HFFc6 (cell line): ENCODE measurements at regions not wholly inside any gene's neighbourhood (a gene's known extent, or its start where the extent isn't known, plus 50 kb on each side); places are given as distances from the start of the nearest gene placed in this dataset.

Experiments
- DNase-seq: peaks from one replicate; pipeline ENCODE4 v3.0.0-alpha.2; 2018
- H3K27ac Mint-ChIP-seq: 2 replicates; pipeline ENCODE4 v1.8.0; 2020; ENCODE audit warnings: mild to moderate bottlenecking, mixed read lengths
- H3K27me3 Mint-ChIP-seq: 2 replicates; pipeline ENCODE4 v1.8.0; 2021; ENCODE audit warnings: mild to moderate bottlenecking, moderate library complexity, mixed read lengths; ENCODE audit not compliant: insufficient read depth
- H3K36me3 Mint-ChIP-seq: 2 replicates; pipeline ENCODE4 v1.8.0; 2021; ENCODE audit warnings: low read depth, mixed read lengths
- H3K4me1 Mint-ChIP-seq: 2 replicates; pipeline ENCODE4 v1.8.0; 2020; ENCODE audit warnings: low read depth, mixed read lengths
- H3K4me3 Mint-ChIP-seq: 2 replicates; pipeline ENCODE4 v1.8.0; 2020; ENCODE audit warnings: mild to moderate bottlenecking, moderate library complexity, mixed read lengths
- H3K9me3 Mint-ChIP-seq: 2 replicates; pipeline ENCODE4 v1.8.0; 2020; ENCODE audit warnings: mild to moderate bottlenecking, mixed read lengths
- CTCF ChIP-seq: fragments of 200-600 bp; sonication (generic); IDR thresholded peaks from 2 replicates; pipeline ENCODE4 v1.5.0; 2021; ENCODE audit warnings: antibody characterized with exemption, mild to moderate bottlenecking

- Mint-ChIP-seq H3K9me3 (no peaks in the 10 kb centered on the region), H3K27me3 (peaks cover 4% of the 10 kb centered on the region), H3K27ac (peak overlapping the region; percentile 82), H3K4me1 (peaks cover 77% of the 10 kb centered on the region), H3K36me3 (peaks cover 13% of the 10 kb centered on the region), H3K4me3 (peak overlapping the region; percentile 29)
- DNase-seq, result no peak
- TF ChIP-seq CTCF, result 0 out of 2 replicates have a peak, but pooled peaks have one; percentile 6
Observed at GRCh38 chr12:124513297-124513867, 54.0 kb downstream of the NCOR2 start.

- H3K36me3 Mint-ChIP-seq, result peaks cover 13% of the 10 kb centered on the region
- H3K9me3 Mint-ChIP-seq, result no peaks in the 10 kb centered on the region
- peak overlapping the region; percentile 82 for H3K27ac Mint-ChIP-seq
- H3K4me1 Mint-ChIP-seq, result peaks cover 78% of the 10 kb centered on the region
- peaks cover 2% of the 10 kb centered on the region for H3K27me3 Mint-ChIP-seq
- TF ChIP-seq CTCF, result no peak
- peak overlapping the region; percentile 29 for H3K4me3 Mint-ChIP-seq
- DNase-seq, result peak; percentile 90
Observed at GRCh38 chr12:124512667-124513296, 54.6 kb downstream of the NCOR2 start.

GRCh38 chr12:124511259-124511985 is 56.0 kb downstream of the NCOR2 start:
- H3K4me1 Mint-ChIP-seq, result peaks cover 81% of the 10 kb centered on the region
- no peak overlapping the region for H3K4me3 Mint-ChIP-seq
- no peak for DNase-seq
- no peaks in the 10 kb centered on the region for H3K9me3 Mint-ChIP-seq
- peaks cover 13% of the 10 kb centered on the region for H3K36me3 Mint-ChIP-seq
- no peak overlapping the region for H3K27ac Mint-ChIP-seq
- peaks cover 2% of the 10 kb centered on the region for H3K27me3 Mint-ChIP-seq
- TF ChIP-seq CTCF, result no peak

GRCh38 chr12:124510301-124510970 is 57.0 kb downstream of the NCOR2 start:
- DNase-seq, result no peak
- H3K27ac Mint-ChIP-seq, result peak overlapping the region; percentile 52; the same call in 1 of the 2 replicates
- peak overlapping the region; percentile 59 for H3K4me3 Mint-ChIP-seq
- peaks cover 1% of the 10 kb centered on the region for H3K27me3 Mint-ChIP-seq
- peaks cover 87% of the 10 kb centered on the region for H3K4me1 Mint-ChIP-seq
- no peaks in the 10 kb centered on the region for H3K9me3 Mint-ChIP-seq
- peaks cover 10% of the 10 kb centered on the region for H3K36me3 Mint-ChIP-seq
- TF ChIP-seq CTCF, result peak; percentile 53

GRCh38 chr12:124509676-124510300 is 57.6 kb downstream of the NCOR2 start:
- H3K27ac Mint-ChIP-seq, result peak overlapping the region; percentile 73
- no peaks in the 10 kb centered on the region; the same call in 1 of the 2 replicates for H3K27me3 Mint-ChIP-seq
- H3K4me3 Mint-ChIP-seq, result peak overlapping the region; percentile 24
- TF ChIP-seq CTCF, result no peak
- peaks cover 85% of the 10 kb centered on the region for H3K4me1 Mint-ChIP-seq
- no peaks in the 10 kb centered on the region for H3K9me3 Mint-ChIP-seq
- peak; percentile 71 for DNase-seq
- peaks cover 6% of the 10 kb centered on the region; the same call in 1 of the 2 replicates for H3K36me3 Mint-ChIP-seq
